ENCODE measurements at regions not wholly inside any gene's neighbourhood (a gene's known extent, or its start where the extent isn't known, plus 50 kb on each side); places are given as distances from the start of the nearest gene placed in this dataset.

- H3K4me2 ChIP-seq (ENCODE audit: low read length), result no peak overlapping the region
- CTCF ChIA-PET, result no interaction called here
- no peaks in the 10 kb centered on the region for H3K9me2 ChIP-seq (ENCODE audit: insufficient read depth)
- H3K79me2 ChIP-seq (ENCODE audit: insufficient read depth, low read length), result no peaks in the 10 kb centered on the region
- no peak for ATAC-seq
- no peak for TF ChIP-seq ZNF274 (IDR thresholded peaks at IDR 0.05; ENCODE audit: low read depth, low read length)
- no peak for TF ChIP-seq CEBPB (IDR thresholded peaks at IDR 0.05; ENCODE audit: low read depth)
- TF ChIP-seq YY1 (IDR thresholded peaks at IDR 0.05; ENCODE audit: extremely low read depth, insufficient replicate concordance, low read depth, low read length), result no peak
- TF ChIP-seq CBX3 (IDR thresholded peaks at IDR 0.05; ENCODE audit: low read depth), result no peak
- TF ChIP-seq POLR2AphosphoS5 (IDR thresholded peaks at IDR 0.05; ENCODE audit: low read depth, low read length), result no peak
- TF ChIP-seq JUND (IDR thresholded peaks at IDR 0.05), result no peak
- TF ChIP-seq SIN3A (IDR thresholded peaks at IDR 0.05; ENCODE audit: low read depth), result no peak
- no peak for TF ChIP-seq EGR1 (IDR thresholded peaks at IDR 0.05; ENCODE audit: low read depth)
- no peak for TF ChIP-seq MAX (IDR thresholded peaks at IDR 0.05)
- TF ChIP-seq REST (IDR thresholded peaks at IDR 0.05; ENCODE audit: low read depth), result no peak
- no peak for TF ChIP-seq RAD21 (IDR thresholded peaks at IDR 0.05; ENCODE audit: low read depth)
- TF ChIP-seq ELF1 (IDR thresholded peaks at IDR 0.05; ENCODE audit: borderline replicate concordance, low read depth), result no peak
- no peak for TF ChIP-seq ATF3 (IDR thresholded peaks at IDR 0.05)
- H3K27me3 ChIP-seq (ENCODE audit: insufficient read depth, low read length), result no peaks in the 10 kb centered on the region
- H3K4me3 ChIP-seq (replicated peaks in 1 of 2; ENCODE audit: low read depth in 1 of 2, low read length in 2 of 2), result no peak overlapping the region
- no peak overlapping the region for H3K27ac ChIP-seq (ENCODE audit: low read depth, low read length)
- no peaks in the 10 kb centered on the region for H4K20me1 ChIP-seq (ENCODE audit: insufficient read depth)
- H3K9ac ChIP-seq (ENCODE audit: low read length), result no peak overlapping the region
- DNase-seq (ENCODE audit: low read depth, low spot score), result no peak
- no peak overlapping the region for H2AFZ ChIP-seq (ENCODE audit: low read depth, low read length, poor library complexity, severe bottlenecking)
- RAD21 ChIA-PET (ENCODE audit: low non-redundant PET in 1 of 2, low total read pairs in 2 of 2, uncharacterized antibody in 2 of 2, unreplicated experiment in 2 of 2), result no interaction called here
- H3K4me1 ChIP-seq (ENCODE audit: control insufficient read depth in 1 of 2, insufficient read depth in 2 of 2, low read length in 2 of 2), result no peaks in the 10 kb centered on the region
- intact Hi-C loops (cut with micrococcal nuclease), result no loop called here
- POLR2A ChIA-PET, result no interaction called here
- H3K9me3 ChIP-seq (ENCODE audit: control insufficient read depth in 1 of 2, insufficient read depth in 1 of 2, low read depth in 1 of 2, low read length in 2 of 2), result peaks cover 3 to 7% of the 10 kb centered on the region in 2 experiments; a peak in 2 of 4 replicates
- BruUV-seq (replicated peaks), result no TSS peak
- no peaks in the 10 kb centered on the region for H3K36me3 ChIP-seq (ENCODE audit: control insufficient read depth in 1 of 2, insufficient read depth in 2 of 2, low read length in 2 of 2)
Measured at GRCh38 chr13:57326532-57326931, 159.5 kb downstream of the PRR20E start.
